WTC11 (cell line): ENCODE measurements at regions not wholly inside any gene's neighbourhood (a gene's known extent, or its start where the extent isn't known, plus 50 kb on each side); places are given as distances from the start of the nearest gene placed in this dataset.

Source experiments
- ATAC-seq: fragments of 200-7000 bp; cut with Tn5 transposase; 2 replicates; pipeline ENCODE4 v1.10.0; 2021; ENCODE audit warnings: mild to moderate bottlenecking, moderate library complexity
- CTCF ChIA-PET: fragments of 300-600 bp; sonication (Branson Sonifier 250); formaldehyde crosslinking; loops from one replicate; lab custom pipeline; 2021; ENCODE audit warnings: antibody characterized with exemption; lab: Charles Lee
- POLR2A ChIA-PET: fragments of 350-600 bp; sonication (Branson Sonifier 250); formaldehyde crosslinking; loops from one replicate; lab custom pipeline; 2021; ENCODE audit warnings: antibody characterized with exemption; lab: Charles Lee
- DNase-seq: peaks from one replicate; pipeline ENCODE4 v3.0.0; 2021; ENCODE audit warnings: low spot score
- H3K27ac Mint-ChIP-seq: 2 replicates; pipeline ENCODE4 v1.8.0; 2021; ENCODE audit warnings: mixed read lengths
- H3K27me3 Mint-ChIP-seq: 2 replicates; pipeline ENCODE4 v1.8.0; 2021; ENCODE audit warnings: low read depth, mild to moderate bottlenecking, moderate library complexity, mixed read lengths
- H3K36me3 Mint-ChIP-seq: 2 replicates; pipeline ENCODE4 v1.8.0; 2021; ENCODE audit warnings: mixed read lengths
- H3K4me1 Mint-ChIP-seq: 2 replicates; pipeline ENCODE4 v1.8.0; 2022; ENCODE audit warnings: mixed read lengths
- H3K4me3 Mint-ChIP-seq: 2 replicates; pipeline ENCODE4 v1.8.0; 2021; ENCODE audit warnings: mild to moderate bottlenecking, moderate library complexity, mixed read lengths
- H3K9me3 Mint-ChIP-seq: 2 replicates; pipeline ENCODE4 v1.8.0; 2021; ENCODE audit warnings: mixed read lengths
- ATF1 ChIP-seq: sonication (generic); formaldehyde crosslinking; IDR thresholded peaks from 2 replicates; pipeline ENCODE4 v1.8.1; 2023; ENCODE audit warnings: mild to moderate bottlenecking, moderate library complexity, missing genetic modification reagents
- ATF2 ChIP-seq: sonication (generic); formaldehyde crosslinking; IDR thresholded peaks from 2 replicates; pipeline ENCODE4 v1.8.1; 2022; ENCODE audit warnings: low read depth, missing genetic modification reagents, borderline replicate concordance
- ATF3 ChIP-seq: sonication (generic); formaldehyde crosslinking; conservative IDR thresholded peaks from 2 replicates; pipeline ENCODE4 v1.8.1; 2022; ENCODE audit warnings: mild to moderate bottlenecking, missing genetic modification reagents
- ATF6 ChIP-seq: sonication (generic); formaldehyde crosslinking; IDR thresholded peaks from 2 replicates; pipeline ENCODE4 v1.8.1; 2023; ENCODE audit warnings: mild to moderate bottlenecking, missing genetic modification reagents
- E2F1 ChIP-seq: sonication (generic); formaldehyde crosslinking; IDR thresholded peaks from 2 replicates; pipeline ENCODE4 v1.8.0; 2022; ENCODE audit warnings: mild to moderate bottlenecking, missing genetic modification reagents
- ESRRA ChIP-seq: sonication (generic); formaldehyde crosslinking; IDR thresholded peaks from 2 replicates; pipeline ENCODE4 v1.8.1; 2022; ENCODE audit warnings: mild to moderate bottlenecking, missing genetic modification reagents, borderline replicate concordance
- FOXP1 ChIP-seq: sonication (generic); formaldehyde crosslinking; IDR thresholded peaks from 2 replicates; pipeline ENCODE4 v1.8.0; 2022; ENCODE audit warnings: missing genetic modification reagents, mild to moderate bottlenecking, moderate library complexity, borderline replicate concordance
- GABPB1 ChIP-seq: sonication (generic); formaldehyde crosslinking; IDR thresholded peaks from 2 replicates; pipeline ENCODE4 v1.8.1; 2023; ENCODE audit warnings: mild to moderate bottlenecking, missing genetic modification reagents
- GTF2I ChIP-seq: fragments of 250-450 bp; sonication (Bioruptor Pico); conservative IDR thresholded peaks from 2 replicates; pipeline ENCODE4 v1.4.0; 2021; ENCODE audit warnings: mild to moderate bottlenecking
- JAZF1 ChIP-seq: fragments of 250-450 bp; sonication (Bioruptor Pico); IDR thresholded peaks from 2 replicates; pipeline ENCODE4 v1.9.0; 2021; ENCODE audit warnings: moderate library complexity, mild to moderate bottlenecking, inconsistent platforms
- JUN ChIP-seq: sonication (generic); formaldehyde crosslinking; IDR thresholded peaks from 2 replicates; pipeline ENCODE4 v1.8.0; 2023; ENCODE audit warnings: mild to moderate bottlenecking, missing genetic modification reagents
- NFE2L1 ChIP-seq: sonication (generic); formaldehyde crosslinking; IDR thresholded peaks from 2 replicates; pipeline ENCODE4 v1.8.1; 2023; ENCODE audit warnings: missing genetic modification reagents
- NR2C2 ChIP-seq: sonication (generic); formaldehyde crosslinking; IDR thresholded peaks from 2 replicates; pipeline ENCODE4 v1.8.0; 2022; ENCODE audit warnings: mild to moderate bottlenecking, missing genetic modification reagents
- PRRX2 ChIP-seq: fragments of 250-450 bp; sonication (Bioruptor Pico); IDR thresholded peaks from 2 replicates; pipeline ENCODE4 v1.8.0; 2021; ENCODE audit warnings: mild to moderate bottlenecking
- SMAD3 ChIP-seq: sonication (generic); formaldehyde crosslinking; IDR thresholded peaks from 2 replicates; pipeline ENCODE4 v1.8.0; 2022; ENCODE audit warnings: missing genetic modification reagents, mild to moderate bottlenecking, borderline replicate concordance
- STAT6 ChIP-seq: sonication (generic); formaldehyde crosslinking; conservative IDR thresholded peaks from 2 replicates; pipeline ENCODE4 v1.8.1; 2023; ENCODE audit warnings: mild to moderate bottlenecking, low read depth, missing genetic modification reagents, moderate library complexity
- TCF7 ChIP-seq: sonication (generic); formaldehyde crosslinking; IDR thresholded peaks from 2 replicates; pipeline ENCODE4 v1.8.0; 2022; ENCODE audit warnings: mild to moderate bottlenecking, low read depth, missing genetic modification reagents, moderate library complexity
- TEAD1 ChIP-seq: sonication (generic); formaldehyde crosslinking; IDR thresholded peaks from 2 replicates; pipeline ENCODE4 v1.8.0; 2022; ENCODE audit warnings: mild to moderate bottlenecking, missing genetic modification reagents
- ZNF138 ChIP-seq: sonication (generic); formaldehyde crosslinking; conservative IDR thresholded peaks from 2 replicates; pipeline ENCODE4 v1.8.1; 2022; ENCODE audit warnings: mild to moderate bottlenecking, moderate library complexity, missing genetic modification reagents
- ZNF232 ChIP-seq: sonication (generic); formaldehyde crosslinking; IDR thresholded peaks from 2 replicates; pipeline ENCODE4 v1.8.0; 2022; ENCODE audit warnings: mild to moderate bottlenecking, missing genetic modification reagents
- ZNF281 ChIP-seq: sonication (generic); formaldehyde crosslinking; IDR thresholded peaks from 2 replicates; pipeline ENCODE4 v1.8.0; 2023; ENCODE audit warnings: mild to moderate bottlenecking, missing genetic modification reagents
- ZNF416 ChIP-seq: fragments of 250-450 bp; sonication (Bioruptor Pico); IDR thresholded peaks from 2 replicates; pipeline ENCODE4 v1.9.0; 2021; ENCODE audit warnings: mild to moderate bottlenecking, inconsistent platforms

- Mint-ChIP-seq H3K4me3 (no peak overlapping the region), H3K9me3 (peaks cover 24% of the 10 kb centered on the region), H3K4me1 (peaks cover 38% of the 10 kb centered on the region), H3K36me3 (peaks cover 21% of the 10 kb centered on the region), H3K27ac (no peak overlapping the region), H3K27me3 (no peaks in the 10 kb centered on the region; the same call in 1 of the 2 replicates)
- ChIA-PET POLR2A (no interaction called here), CTCF (interaction anchor here (0.8 kb wide), 1 partner anchor 28 kb away, joined by 4 read pairs; no protein-coding TSS in a partner anchor)
- DNase-seq (no peak), ATAC-seq (no peak)
- no peak for TF ChIP-seq ZNF416
- TF ChIP-seq ATF1 (CRISPR knock-in tag): no peak
- no peak for TF ChIP-seq GTF2I
- TF ChIP-seq SMAD3 (CRISPR knock-in tag): no peak
Measured at GRCh38 chr14:61125041-61125866, 144.2 kb downstream of the SLC38A6 start.

GRCh38 chr14:61122862-61123261 lies 141.8 kb downstream of the SLC38A6 start:
- Mint-ChIP-seq H3K4me3 (no peak overlapping the region), H3K27ac (no peak overlapping the region), H3K27me3 (no peaks in the 10 kb centered on the region; the same call in 1 of the 2 replicates), H3K4me1 (peaks cover 55% of the 10 kb centered on the region), H3K36me3 (peaks cover 22% of the 10 kb centered on the region), H3K9me3 (peaks cover 22% of the 10 kb centered on the region)
- DNase-seq: no peak
- ChIA-PET CTCF (interaction anchor here (1.1 kb wide), 1 partner anchor 130 kb away, joined by 3 read pairs; no protein-coding TSS in a partner anchor), POLR2A (no interaction called here)
- TF ChIP-seq GABPB1 (CRISPR knock-in tag) (no peak), E2F1 (CRISPR knock-in tag) (no peak), FOXP1 (CRISPR knock-in tag) (no peak), ZNF281 (CRISPR knock-in tag) (no peak), TCF7 (CRISPR knock-in tag) (no peak), ATF6 (CRISPR knock-in tag) (no peak), JAZF1 (CRISPR knock-in tag) (no peak), ESRRA (no peak), PRRX2 (CRISPR knock-in tag) (no peak)
- ATAC-seq: no peak

GRCh38 chr14:61121355-61121787 lies 140.3 kb downstream of the SLC38A6 start:
- peaks cover 52% of the 10 kb centered on the region for H3K4me1 Mint-ChIP-seq
- H3K27ac Mint-ChIP-seq: no peak overlapping the region
- ChIA-PET CTCF (no interaction called here), POLR2A (no interaction called here)
- no peaks in the 10 kb centered on the region; the same call in 1 of the 2 replicates for H3K27me3 Mint-ChIP-seq
- H3K36me3 Mint-ChIP-seq: peaks cover 32% of the 10 kb centered on the region
- peaks cover 33% of the 10 kb centered on the region for H3K9me3 Mint-ChIP-seq
- no peak for ATAC-seq
- no peak for DNase-seq
- no peak overlapping the region for H3K4me3 Mint-ChIP-seq
- TF ChIP-seq JUN (CRISPR knock-in tag) (no peak), ATF3 (no peak), NR2C2 (CRISPR knock-in tag) (no peak), ZNF138 (CRISPR knock-in tag) (no peak), NFE2L1 (CRISPR knock-in tag) (no peak), ATF2 (no peak), STAT6 (CRISPR knock-in tag) (no peak), ZNF232 (CRISPR knock-in tag) (no peak), TEAD1 (CRISPR knock-in tag) (no peak)
